Tibial nerve (tissue), 4 donors: ENCODE measurements at regions not wholly inside any gene's neighbourhood (a gene's known extent, or its start where the extent isn't known, plus 50 kb on each side); places are given as distances from the start of the nearest gene placed in this dataset.

Experiments used
- CTCF ChIP-seq, 5 experiments: fragments of 200-600 bp in 3 of 5; fragments of 450-650 bp in 2 of 5; sonication (generic) in 3 of 5; IDR thresholded peaks; one replicate each; pipeline ENCODE4 v1.5.1; 2016 to 2019; ENCODE audit warnings: antibody characterized with exemption in 5 of 5, mild to moderate bottlenecking in 3 of 5, moderate library complexity in 2 of 5
- EP300 ChIP-seq, 2 donors: sonication (generic); formaldehyde crosslinking; IDR thresholded peaks; one replicate each; pipeline ENCODE4 v1.6.1; 2017; ENCODE audit warnings: antibody characterized with exemption in 2 of 2, mild to moderate bottlenecking in 1 of 2
- POLR2A ChIP-seq, 2 donors: fragments of 450-650 bp; IDR thresholded peaks; one replicate each; pipeline ENCODE4 v1.6.1; 2017; ENCODE audit warnings: antibody characterized with exemption in 2 of 2, mild to moderate bottlenecking in 2 of 2, moderate library complexity in 2 of 2

- TF ChIP-seq CTCF (IDR thresholded peaks at IDR 0.05): no peak
- TF ChIP-seq POLR2A (IDR thresholded peaks at IDR 0.05): no peak
- no peak for TF ChIP-seq EP300 (IDR thresholded peaks at IDR 0.05)
These were observed 61.5 kb upstream of the RASSF8 start for GRCh38 chr12:25896981-25897380.
